ENCODE measurements at regions not wholly inside any gene's neighbourhood (a gene's known extent, or its start where the extent isn't known, plus 50 kb on each side); places are given as distances from the start of the nearest gene placed in this dataset.

- TF ChIP-seq CTCF (conservative IDR thresholded peaks at IDR 0.05; ENCODE audit: low read length) = no peak
- no peak for TF ChIP-seq EZH2phosphoT487 (IDR thresholded peaks at IDR 0.05; ENCODE audit: borderline replicate concordance)
Observed at GRCh38 chrX:13112499-13112898, 68.1 kb upstream of the FAM9C start.

Data from Loucy (cell line).